ENCODE measurements at regions not wholly inside any gene's neighbourhood (a gene's known extent, or its start where the extent isn't known, plus 50 kb on each side); places are given as distances from the start of the nearest gene placed in this dataset.

GRCh38 chr2:16496426-16497388 is 168.9 kb downstream of the CYRIA start:
- FAIRE-seq, result no peak

- FAIRE-seq, result peak; percentile 90
These were observed 170.0 kb downstream of the CYRIA start for GRCh38 chr2:16495509-16496208.

DNA sequence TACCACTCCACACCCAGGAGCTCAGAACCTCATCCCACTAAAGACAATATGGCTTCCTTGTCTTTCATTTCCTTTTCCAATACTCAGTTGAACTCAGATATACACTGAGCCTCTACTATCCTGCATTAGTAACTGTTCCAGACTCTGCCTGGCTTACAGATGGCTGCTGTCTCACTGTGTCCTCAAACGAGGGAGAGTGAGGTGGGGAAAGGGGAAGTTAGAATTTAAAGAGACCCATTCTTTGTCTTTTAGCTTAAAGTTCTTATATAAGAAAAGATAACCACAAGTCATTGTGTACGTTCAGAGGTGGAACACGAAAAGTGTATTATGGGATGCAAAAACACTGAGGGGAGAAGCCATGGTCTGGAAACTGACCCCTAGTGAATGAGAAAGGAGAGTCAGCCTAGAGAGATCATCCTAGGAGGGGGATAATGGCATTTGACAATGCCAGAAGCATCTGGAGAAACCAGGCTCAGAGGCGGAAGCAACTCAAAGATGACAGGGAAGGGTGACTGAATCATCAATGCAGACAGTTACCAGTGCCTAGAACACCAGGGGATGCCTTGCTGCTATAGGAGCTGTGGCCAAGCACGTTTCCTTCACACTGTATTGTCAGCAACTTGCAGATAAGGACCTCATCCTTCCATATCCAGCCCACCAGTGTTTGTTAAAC is 170.7 kb downstream of the CYRIA start:
- FAIRE-seq, result no peak

- no peak for FAIRE-seq
These were observed 171.8 kb downstream of the CYRIA start for GRCh38 chr2:16493788-16494187.

- peak; percentile 38 for FAIRE-seq
These were observed 177.9 kb downstream of the CYRIA start for GRCh38 chr2:16487686-16488085.

GRCh38 chr2:16485251-16485650 is 180.4 kb downstream of the CYRIA start:
- FAIRE-seq, result no peak

GRCh38 chr2:16482460-16482859 is 183.2 kb downstream of the CYRIA start:
- FAIRE-seq, result peak; percentile 36

DNA sequence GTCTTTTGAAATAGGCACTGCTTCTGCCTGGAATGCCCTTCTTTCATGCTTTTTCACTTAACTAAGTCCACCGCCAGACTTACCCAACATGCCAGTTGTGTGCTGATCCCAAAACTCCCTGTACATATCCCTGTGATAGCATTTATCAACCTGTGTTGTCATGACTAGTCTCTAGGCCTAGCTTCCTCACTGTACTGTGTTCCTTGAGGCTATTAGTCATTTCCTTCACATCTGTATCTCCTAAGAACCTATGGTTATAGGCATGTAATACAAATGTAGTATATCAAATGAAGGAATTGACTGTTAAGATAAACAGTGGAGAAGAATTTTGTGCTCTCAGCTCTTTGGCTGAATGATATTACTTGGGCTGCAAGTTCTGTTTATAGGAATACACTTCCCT is 184.3 kb downstream of the CYRIA start:
- FAIRE-seq, result no peak

GRCh38 chr2:16479721-16480120 is 185.9 kb downstream of the CYRIA start:
- FAIRE-seq, result no peak

- no peak for FAIRE-seq
These were observed 187.0 kb downstream of the CYRIA start for GRCh38 chr2:16478434-16479210.

DNA sequence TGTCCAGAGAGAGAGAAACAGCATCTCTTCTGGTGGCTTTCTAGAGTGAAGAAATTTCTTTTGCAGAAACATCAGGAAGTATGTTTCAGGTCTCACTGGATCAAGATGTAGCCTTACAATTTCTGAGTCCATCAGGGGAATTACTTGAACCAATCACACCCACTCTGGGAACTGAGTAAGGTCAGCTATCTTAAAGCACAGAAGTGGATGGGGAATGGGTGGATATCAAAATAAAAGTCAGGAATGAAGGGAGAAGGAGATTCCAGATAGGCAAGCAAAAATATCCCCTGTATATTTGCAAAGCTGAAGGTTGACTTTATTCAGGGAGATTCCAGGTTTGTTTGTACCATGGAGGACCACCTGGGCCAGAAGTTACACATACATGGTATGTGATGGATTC is 188.0 kb downstream of the CYRIA start:
- no peak for FAIRE-seq

DNA sequence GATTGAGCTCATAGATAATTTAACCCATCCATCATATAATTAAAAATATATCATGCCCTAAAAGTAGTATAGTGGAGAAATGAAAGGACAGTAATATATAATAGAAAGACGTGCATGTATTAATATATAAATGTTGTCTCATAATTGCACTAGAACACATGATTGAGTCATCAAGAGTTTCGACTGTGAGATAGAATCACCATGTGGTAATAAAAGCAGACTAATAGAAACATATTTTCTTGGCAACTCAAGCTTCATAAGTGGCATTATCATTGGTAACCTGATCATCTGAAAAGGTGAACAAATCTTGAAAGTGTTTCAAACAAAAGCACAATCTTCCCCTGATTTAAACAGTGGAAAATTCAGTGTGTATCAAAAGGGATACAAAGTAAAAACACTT is 188.8 kb downstream of the CYRIA start:
- FAIRE-seq, result no peak

DNA sequence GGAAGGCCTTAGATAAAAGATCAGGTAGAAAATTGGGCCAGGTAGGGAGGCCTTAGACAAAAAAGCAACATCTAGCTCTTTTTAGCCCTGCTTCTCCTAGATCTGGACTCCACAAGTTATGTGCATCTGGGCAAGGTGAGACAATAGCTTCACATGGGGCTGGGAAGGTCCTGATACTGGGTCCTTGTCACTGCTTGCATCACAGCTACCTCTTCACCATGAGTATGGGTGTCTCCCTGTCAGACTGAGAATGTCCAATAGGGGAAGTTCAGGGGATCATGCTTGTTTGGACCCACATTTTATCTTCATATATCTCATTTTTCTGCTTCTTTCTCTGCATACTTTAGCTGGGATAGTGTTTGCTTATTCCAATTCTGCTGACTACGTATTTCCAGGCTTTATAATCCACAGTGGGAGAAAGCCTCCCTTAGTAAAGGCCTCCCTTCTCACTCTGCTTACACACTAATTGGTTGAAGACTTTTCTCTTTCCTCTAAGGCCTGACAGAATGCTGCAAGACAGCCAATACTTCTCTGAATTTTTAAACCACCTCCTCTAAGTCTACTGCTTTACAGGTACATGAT is 189.6 kb downstream of the CYRIA start:
- no peak for FAIRE-seq

- no peak for FAIRE-seq
These were observed 190.0 kb downstream of the CYRIA start for GRCh38 chr2:16475586-16475985.

GRCh38 chr2:16473575-16473974 is 192.1 kb downstream of the CYRIA start:
- no peak for FAIRE-seq

GRCh38 chr2:16470936-16471490 is 194.6 kb downstream of the CYRIA start:
- FAIRE-seq, result no peak

DNA sequence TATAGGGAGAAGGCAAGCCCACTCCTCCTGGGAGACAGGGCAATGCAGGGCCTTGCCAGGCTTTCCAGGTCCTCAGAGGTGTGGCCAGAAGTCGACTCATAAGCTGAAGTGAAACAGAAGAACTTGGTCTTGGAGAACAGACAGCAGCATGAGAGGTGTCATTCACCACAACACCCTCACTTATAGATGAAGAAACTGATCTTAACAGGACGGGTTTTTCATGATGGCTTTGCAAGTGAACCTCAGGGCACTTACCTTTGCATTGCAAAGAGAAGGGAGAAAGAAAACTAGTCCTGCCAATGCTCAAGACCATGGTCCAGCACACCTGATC is 198.8 kb downstream of the CYRIA start:
- FAIRE-seq, result no peak

GRCh38 chr2:16466133-16466820 is 199.4 kb downstream of the CYRIA start:
- FAIRE-seq, result no peak

GRCh38 chr2:16464641-16465040 is 201.0 kb downstream of the CYRIA start:
- FAIRE-seq, result no peak

DNA sequence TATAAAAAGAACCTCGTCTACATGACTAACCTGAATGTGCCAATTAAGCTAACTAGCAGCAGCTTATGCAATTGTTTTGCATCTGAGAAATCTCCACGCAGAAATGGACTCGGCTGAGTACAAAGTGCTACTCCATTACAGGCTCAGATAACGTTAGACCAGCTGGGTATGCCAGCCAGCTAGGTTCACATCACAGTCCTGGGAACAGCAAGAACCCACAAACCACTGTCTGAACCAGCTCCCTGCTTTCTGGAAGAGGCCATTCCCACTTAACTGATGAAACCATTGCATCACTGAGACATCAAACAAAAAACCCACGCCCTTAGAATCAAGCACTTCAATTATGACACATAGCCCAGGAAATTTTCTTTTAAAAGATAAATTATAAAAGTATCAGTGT is 202.7 kb downstream of the CYRIA start:
- FAIRE-seq, result no peak

- no peak for FAIRE-seq
These were observed 204.0 kb downstream of the CYRIA start for GRCh38 chr2:16461672-16462071.

DNA sequence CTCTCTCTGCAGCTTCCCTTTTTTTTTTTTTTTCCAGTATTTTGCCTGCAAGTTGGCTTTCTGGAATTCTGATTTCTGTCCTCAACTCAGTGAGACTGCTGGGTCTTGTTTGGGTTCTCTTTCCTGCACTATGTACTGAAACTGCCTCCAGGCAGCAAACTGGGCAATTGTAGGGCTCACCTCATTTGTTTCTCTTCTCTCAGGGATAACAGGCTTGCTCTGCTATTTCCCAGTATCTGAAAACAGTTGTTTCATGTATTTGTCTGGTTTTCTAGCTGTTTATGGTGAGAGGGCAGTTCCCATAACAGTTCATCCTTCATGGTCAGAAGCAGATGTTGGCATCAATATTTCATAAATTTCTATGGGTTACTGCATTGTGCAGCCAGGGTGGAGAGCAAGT is 206.0 kb downstream of the CYRIA start:
- no peak for FAIRE-seq
